Vagina (tissue), 2 donors: ENCODE measurements at regions not wholly inside any gene's neighbourhood (a gene's known extent, or its start where the extent isn't known, plus 50 kb on each side); places are given as distances from the start of the nearest gene placed in this dataset.

Source experiments
- DNase-seq, 2 donors: peaks; one replicate each; pipeline ENCODE4 v3.0.0-alpha.2; 2017; ENCODE audit errors: extremely low spot score in 2 of 2
- H3K27ac ChIP-seq: fragments of 200-600 bp; sonication (generic); one replicate; pipeline ENCODE4 v1.5.1; 2019
- H3K27me3 ChIP-seq: fragments of 200-600 bp; sonication (generic); one replicate; pipeline ENCODE4 v1.5.1; 2019
- H3K36me3 ChIP-seq, 2 donors: fragments of 200-600 bp; sonication (generic); one replicate each; pipeline ENCODE4 v1.5.1; 2017 to 2019
- H3K4me1 ChIP-seq: fragments of 200-600 bp; sonication (generic); one replicate; pipeline ENCODE4 v1.5.1; 2019
- H3K4me3 ChIP-seq, 2 donors: fragments of 200-600 bp; sonication (generic); 1 replicate in 1 of 2; 2 replicates in 1 of 2; pipeline ENCODE4 v1.5.1; 2016 to 2019
- H3K9me3 ChIP-seq: fragments of 200-600 bp; sonication (generic); one replicate; pipeline ENCODE4 v1.5.1; 2019
- POLR2A ChIP-seq, 2 donors: fragments of 450-650 bp; IDR thresholded peaks; one replicate each; pipeline ENCODE4 v1.6.1; 2017; ENCODE audit warnings: antibody characterized with exemption in 2 of 2, mild to moderate bottlenecking in 2 of 2, moderate library complexity in 2 of 2
- POLR2AphosphoS5 ChIP-seq, 2 donors: sonication (generic); formaldehyde crosslinking; IDR thresholded peaks; one replicate each; pipeline ENCODE4 v1.9.0; 2017; ENCODE audit warnings: antibody characterized with exemption in 2 of 2, mild to moderate bottlenecking in 2 of 2, low read depth in 1 of 2; ENCODE audit not compliant: insufficient read depth in 1 of 2
- intact Hi-C: fragments of 100-400 bp; cut with DNase I; formaldehyde crosslinking; loops from one replicate; pipeline ENCODE4 v1.15.1; 2023
- TF ChIP-seq, protein P1 (sequence below), 3 experiments: fragments of 450-650 bp in 2 of 3; fragments of 200-600 bp in 1 of 3; sonication (generic) in 1 of 3; IDR thresholded peaks; one replicate each; pipeline ENCODE4 v1.5.1; 2017 to 2019; ENCODE audit warnings: antibody characterized with exemption in 3 of 3, mild to moderate bottlenecking in 2 of 3, moderate library complexity in 2 of 3

- intact Hi-C loops: no loop called here
- Histone ChIP-seq H3K27me3 (no peaks in the 10 kb centered on the region), H3K9me3 (no peaks in the 10 kb centered on the region), H3K27ac (no peak overlapping the region), H3K4me3 (no peak overlapping the region), H3K4me1 (no peaks in the 10 kb centered on the region), H3K36me3 (no peaks in the 10 kb centered on the region)
- DNase-seq: no peak
- TF ChIP-seq POLR2A (IDR thresholded peaks at IDR 0.05) (no peak), POLR2AphosphoS5 (IDR thresholded peaks at IDR 0.05; ENCODE audit: insufficient read depth in 1 of 2, low read depth in 1 of 2) (no peak)
- TF ChIP-seq, protein P1, sequence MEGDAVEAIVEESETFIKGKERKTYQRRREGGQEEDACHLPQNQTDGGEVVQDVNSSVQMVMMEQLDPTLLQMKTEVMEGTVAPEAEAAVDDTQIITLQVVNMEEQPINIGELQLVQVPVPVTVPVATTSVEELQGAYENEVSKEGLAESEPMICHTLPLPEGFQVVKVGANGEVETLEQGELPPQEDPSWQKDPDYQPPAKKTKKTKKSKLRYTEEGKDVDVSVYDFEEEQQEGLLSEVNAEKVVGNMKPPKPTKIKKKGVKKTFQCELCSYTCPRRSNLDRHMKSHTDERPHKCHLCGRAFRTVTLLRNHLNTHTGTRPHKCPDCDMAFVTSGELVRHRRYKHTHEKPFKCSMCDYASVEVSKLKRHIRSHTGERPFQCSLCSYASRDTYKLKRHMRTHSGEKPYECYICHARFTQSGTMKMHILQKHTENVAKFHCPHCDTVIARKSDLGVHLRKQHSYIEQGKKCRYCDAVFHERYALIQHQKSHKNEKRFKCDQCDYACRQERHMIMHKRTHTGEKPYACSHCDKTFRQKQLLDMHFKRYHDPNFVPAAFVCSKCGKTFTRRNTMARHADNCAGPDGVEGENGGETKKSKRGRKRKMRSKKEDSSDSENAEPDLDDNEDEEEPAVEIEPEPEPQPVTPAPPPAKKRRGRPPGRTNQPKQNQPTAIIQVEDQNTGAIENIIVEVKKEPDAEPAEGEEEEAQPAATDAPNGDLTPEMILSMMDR (IDR thresholded peaks at IDR 0.05): no peak
Observed at GRCh38 chr5:162436055-162436454, 368.5 kb downstream of the GABRG2 start.

DNA sequence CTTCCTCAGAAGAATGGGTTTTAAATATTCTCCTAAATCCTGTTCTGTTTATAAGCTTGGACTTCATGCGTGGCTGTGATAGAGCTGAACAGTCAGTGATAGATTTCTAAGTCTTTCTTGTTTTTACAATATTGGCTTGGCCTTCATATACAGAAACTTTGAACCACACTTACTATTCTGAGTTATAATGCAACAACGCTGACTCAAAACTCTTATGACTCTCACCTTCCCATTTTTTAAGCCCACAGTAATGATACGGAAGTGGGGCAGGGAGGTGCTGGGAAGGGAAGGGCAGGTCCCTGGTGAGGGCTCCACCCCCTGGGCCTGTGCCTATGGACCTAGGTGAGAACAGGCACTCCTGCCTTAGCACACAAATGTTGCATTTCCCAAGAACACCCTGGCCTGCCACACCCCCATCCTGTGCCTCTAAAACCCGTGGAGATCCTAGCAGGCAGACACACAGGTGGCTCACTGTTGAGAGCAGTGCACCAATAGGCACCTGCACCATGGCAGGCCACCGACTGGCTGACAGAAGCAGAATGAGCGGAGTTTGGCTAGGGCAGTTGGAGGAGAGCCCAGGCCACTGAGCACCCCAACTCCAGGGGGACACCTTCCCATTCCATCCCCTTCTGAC, 376.7 kb downstream of the GABRG2 start:
- Histone ChIP-seq H3K4me3 (no peak overlapping the region), H3K4me1 (no peaks in the 10 kb centered on the region), H3K27ac (no peak overlapping the region), H3K9me3 (no peaks in the 10 kb centered on the region), H3K36me3 (no peaks in the 10 kb centered on the region), H3K27me3 (no peaks in the 10 kb centered on the region)
- intact Hi-C loops: no loop called here
- TF ChIP-seq, protein P1 (IDR thresholded peaks at IDR 0.05): no peak
- TF ChIP-seq POLR2A (IDR thresholded peaks at IDR 0.05): no peak
- no peak for TF ChIP-seq POLR2AphosphoS5 (IDR thresholded peaks at IDR 0.05; ENCODE audit: insufficient read depth in 1 of 2, low read depth in 1 of 2)
- DNase-seq: no peak

DNA sequence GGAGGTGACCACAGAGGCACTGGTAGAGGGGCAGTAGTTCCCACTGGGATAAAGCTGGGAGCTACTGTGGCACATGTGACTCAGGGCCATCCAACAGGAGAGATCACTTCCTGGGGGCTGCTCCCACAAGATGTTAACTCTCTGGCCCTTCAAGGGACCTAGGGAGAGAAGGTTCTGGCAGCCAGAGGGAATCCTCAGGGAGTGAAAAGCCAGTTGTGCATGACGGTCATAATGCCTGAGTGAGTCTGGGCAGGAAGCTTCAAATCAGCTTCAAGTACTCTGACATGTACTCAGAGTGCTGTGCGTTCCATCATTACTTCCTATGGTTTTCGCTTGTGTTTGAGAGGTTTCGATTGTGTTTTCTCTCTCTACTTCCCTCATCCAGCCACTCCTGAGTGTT, 388.5 kb downstream of the GABRG2 start:
- no peaks in the 10 kb centered on the region for H3K4me1 ChIP-seq
- H3K36me3 ChIP-seq: no peaks in the 10 kb centered on the region
- H3K27ac ChIP-seq: no peak overlapping the region
- H3K4me3 ChIP-seq: no peak overlapping the region
- no peak for TF ChIP-seq POLR2A (IDR thresholded peaks at IDR 0.05)
- no peak for TF ChIP-seq POLR2AphosphoS5 (IDR thresholded peaks at IDR 0.05; ENCODE audit: insufficient read depth in 1 of 2, low read depth in 1 of 2)
- TF ChIP-seq, protein P1 (IDR thresholded peaks at IDR 0.05): no peak
- no peak for DNase-seq
- no peaks in the 10 kb centered on the region for H3K27me3 ChIP-seq
- H3K9me3 ChIP-seq: no peaks in the 10 kb centered on the region
- intact Hi-C loops: no loop called here

- intact Hi-C loops: no loop called here
- no peak for TF ChIP-seq POLR2AphosphoS5 (IDR thresholded peaks at IDR 0.05; ENCODE audit: insufficient read depth in 1 of 2, low read depth in 1 of 2)
- TF ChIP-seq, protein P1 (IDR thresholded peaks at IDR 0.05): no peak
- TF ChIP-seq POLR2A (IDR thresholded peaks at IDR 0.05): no peak
Observed at GRCh38 chr5:162466011-162466410, 398.4 kb downstream of the GABRG2 start.

DNA sequence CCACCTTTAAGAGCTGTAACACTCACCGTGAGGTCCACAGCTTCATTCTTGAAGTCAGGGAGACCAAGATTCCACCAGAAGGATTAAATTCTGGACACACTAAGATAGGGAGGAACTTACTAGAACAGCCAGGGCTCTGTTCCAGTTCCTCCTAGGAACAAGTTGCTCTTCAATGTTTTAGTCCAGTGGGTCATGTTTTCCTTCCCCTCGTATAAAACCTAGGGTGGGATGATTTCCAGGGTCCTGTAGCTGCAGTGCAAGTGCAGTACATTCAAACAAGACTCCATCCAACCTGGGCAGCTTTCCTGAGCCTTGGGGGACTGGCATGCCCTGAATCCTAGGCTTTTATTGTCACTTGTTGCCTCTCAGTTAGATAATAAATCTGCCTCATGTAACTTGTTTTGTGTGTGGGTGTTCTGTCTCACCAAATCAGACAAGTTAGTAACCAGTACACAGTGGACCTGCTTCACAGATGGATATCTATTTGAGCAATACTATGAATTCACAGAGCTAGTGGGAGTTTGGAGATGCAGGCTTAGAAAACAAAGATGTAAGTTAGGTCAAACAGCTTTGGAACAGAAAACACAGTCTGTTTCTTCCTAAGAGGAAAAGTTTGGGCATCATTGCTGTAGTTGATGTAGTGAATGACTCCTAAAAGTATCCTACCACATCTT, 405.6 kb downstream of the GABRG2 start:
- TF ChIP-seq POLR2AphosphoS5 (IDR thresholded peaks at IDR 0.05; ENCODE audit: insufficient read depth in 1 of 2, low read depth in 1 of 2) (peak in 1 of 2 donors; percentile 7), POLR2A (IDR thresholded peaks at IDR 0.05) (no peak)
- no peak overlapping the region for H3K4me3 ChIP-seq
- no peaks in the 10 kb centered on the region for H3K4me1 ChIP-seq
- H3K27me3 ChIP-seq: no peaks in the 10 kb centered on the region
- H3K9me3 ChIP-seq: no peaks in the 10 kb centered on the region
- H3K27ac ChIP-seq: no peak overlapping the region
- DNase-seq: no peak
- H3K36me3 ChIP-seq: no peaks in the 10 kb centered on the region
- intact Hi-C loops: no loop called here

More at GRCh38 chr5:162466011-162466410, 398.4 kb downstream of the GABRG2 start:
- Histone ChIP-seq H3K36me3 (no peaks in the 10 kb centered on the region), H3K9me3 (no peaks in the 10 kb centered on the region), H3K4me1 (no peaks in the 10 kb centered on the region), H3K27ac (no peak overlapping the region), H3K4me3 (no peak overlapping the region), H3K27me3 (no peaks in the 10 kb centered on the region)
- DNase-seq: no peak
